NCI-H524 treated with DMSO at 0.1 percent for 48 hours (cell line): ENCODE measurements at regions not wholly inside any gene's neighbourhood (a gene's known extent, or its start where the extent isn't known, plus 50 kb on each side); places are given as distances from the start of the nearest gene placed in this dataset.

Experiments used
- DNase-seq: peaks from one replicate; lab custom pipeline; 2025; lab: John Stamatoyannopoulos, UW

GRCh38 chr17:72208832-72209231 lies 88.0 kb downstream of the SOX9 start:
- no peak for DNase-seq

GRCh38 chr17:72212041-72212440 lies 91.2 kb downstream of the SOX9 start:
- DNase-seq: no peak

GRCh38 chr17:72215490-72215889 lies 94.7 kb downstream of the SOX9 start:
- no peak for DNase-seq

- DNase-seq: no peak
Measured at GRCh38 chr17:72215928-72216327, 95.1 kb downstream of the SOX9 start.

GRCh38 chr17:72219137-72219823 lies 98.5 kb downstream of the SOX9 start:
- no peak for DNase-seq

GRCh38 chr17:72219824-72220493 lies 99.1 kb downstream of the SOX9 start:
- DNase-seq: no peak

GRCh38 chr17:72222661-72223380 lies 102.0 kb downstream of the SOX9 start:
- DNase-seq: no peak

GRCh38 chr17:72223866-72224291 lies 103.1 kb downstream of the SOX9 start:
- no peak for DNase-seq

GRCh38 chr17:72226322-72226721 lies 105.5 kb downstream of the SOX9 start:
- no peak for DNase-seq

GRCh38 chr17:72233986-72234385 lies 113.2 kb downstream of the SOX9 start:
- no peak for DNase-seq

GRCh38 chr17:72234985-72235384 lies 114.2 kb downstream of the SOX9 start:
- no peak for DNase-seq

- DNase-seq: no peak
Measured at GRCh38 chr17:72236980-72237633, 116.3 kb downstream of the SOX9 start.

- no peak for DNase-seq
Measured at GRCh38 chr17:72238157-72238673, 117.4 kb downstream of the SOX9 start.

GRCh38 chr17:72239548-72239947 lies 118.7 kb downstream of the SOX9 start:
- DNase-seq: no peak

GRCh38 chr17:72240333-72240732 lies 119.5 kb downstream of the SOX9 start:
- DNase-seq: no peak

- DNase-seq: no peak
Measured at GRCh38 chr17:72244494-72244893, 123.7 kb downstream of the SOX9 start.

GRCh38 chr17:72244956-72245355 lies 124.1 kb downstream of the SOX9 start:
- DNase-seq: no peak

GRCh38 chr17:72249441-72249840 lies 128.6 kb downstream of the SOX9 start:
- DNase-seq: no peak

GRCh38 chr17:72250206-72250605 lies 129.4 kb downstream of the SOX9 start:
- DNase-seq: no peak

GRCh38 chr17:72253597-72253996 lies 132.8 kb downstream of the SOX9 start:
- DNase-seq: no peak

GRCh38 chr17:72254808-72255449 lies 134.1 kb downstream of the SOX9 start:
- DNase-seq: no peak

GRCh38 chr17:72255481-72255880 lies 134.7 kb downstream of the SOX9 start:
- DNase-seq: no peak
